ENCODE measurements at regions not wholly inside any gene's neighbourhood (a gene's known extent, or its start where the extent isn't known, plus 50 kb on each side); places are given as distances from the start of the nearest gene placed in this dataset.

DNA sequence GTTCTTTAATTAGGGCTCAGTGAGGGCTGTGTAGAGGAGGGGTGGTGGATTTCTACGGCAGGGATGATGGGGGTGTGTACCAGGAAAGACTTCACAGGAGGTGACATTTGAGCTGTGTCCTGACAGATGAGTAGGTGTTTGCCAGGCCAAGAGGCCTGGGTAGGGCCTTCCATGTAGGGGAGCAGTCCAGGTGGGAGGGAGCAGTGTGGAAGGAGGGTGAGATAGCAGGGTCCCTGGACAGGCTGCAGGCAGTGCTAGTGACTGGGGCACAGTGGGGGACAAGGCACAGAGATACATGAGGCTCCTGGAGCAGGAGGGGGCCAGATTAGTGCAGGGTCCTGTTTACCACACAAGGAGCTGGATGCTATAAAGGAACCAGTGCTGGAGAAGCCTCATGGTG, 147.9 kb upstream of the CADM1 start:
- Histone ChIP-seq H3K36me3 (ENCODE audit: control insufficient read depth, insufficient read depth, low read length) (no peaks in the 10 kb centered on the region), H3K4me1 (ENCODE audit: control insufficient read depth, extremely low read depth, insufficient read depth, low read length) (no peaks in the 10 kb centered on the region), H3K27me3 (ENCODE audit: control insufficient read depth, insufficient read depth, low read length) (no peaks in the 10 kb centered on the region), H3K4me3 (replicated peaks in 1 of 4; ENCODE audit: control extremely low read depth in 1 of 4, insufficient read depth in 1 of 4, low read depth in 3 of 4, low read length in 4 of 4) (no peak overlapping the region), H2AFZ (ENCODE audit: low read length) (no peak overlapping the region), H4K20me1 (ENCODE audit: control insufficient read depth, extremely low read depth, insufficient read depth, low read length) (no peaks in the 10 kb centered on the region), H3K79me2 (ENCODE audit: control insufficient read depth, insufficient read depth, low read length) (no peaks in the 10 kb centered on the region), H3K9ac (ENCODE audit: insufficient read depth, low read length) (no peak overlapping the region), H3K4me2 (ENCODE audit: extremely low read depth, insufficient read depth, low read length) (no peak overlapping the region), H3K9me3 (ENCODE audit: control insufficient read depth, insufficient read depth, low read depth, low read length) (no peaks in the 10 kb centered on the region), H3K27ac (ENCODE audit: insufficient read depth, low read length) (no peak overlapping the region)
- TF ChIP-seq, protein P1, sequence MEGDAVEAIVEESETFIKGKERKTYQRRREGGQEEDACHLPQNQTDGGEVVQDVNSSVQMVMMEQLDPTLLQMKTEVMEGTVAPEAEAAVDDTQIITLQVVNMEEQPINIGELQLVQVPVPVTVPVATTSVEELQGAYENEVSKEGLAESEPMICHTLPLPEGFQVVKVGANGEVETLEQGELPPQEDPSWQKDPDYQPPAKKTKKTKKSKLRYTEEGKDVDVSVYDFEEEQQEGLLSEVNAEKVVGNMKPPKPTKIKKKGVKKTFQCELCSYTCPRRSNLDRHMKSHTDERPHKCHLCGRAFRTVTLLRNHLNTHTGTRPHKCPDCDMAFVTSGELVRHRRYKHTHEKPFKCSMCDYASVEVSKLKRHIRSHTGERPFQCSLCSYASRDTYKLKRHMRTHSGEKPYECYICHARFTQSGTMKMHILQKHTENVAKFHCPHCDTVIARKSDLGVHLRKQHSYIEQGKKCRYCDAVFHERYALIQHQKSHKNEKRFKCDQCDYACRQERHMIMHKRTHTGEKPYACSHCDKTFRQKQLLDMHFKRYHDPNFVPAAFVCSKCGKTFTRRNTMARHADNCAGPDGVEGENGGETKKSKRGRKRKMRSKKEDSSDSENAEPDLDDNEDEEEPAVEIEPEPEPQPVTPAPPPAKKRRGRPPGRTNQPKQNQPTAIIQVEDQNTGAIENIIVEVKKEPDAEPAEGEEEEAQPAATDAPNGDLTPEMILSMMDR (conservative IDR thresholded peaks at IDR 0.05 in 1 of 2, IDR thresholded peaks at IDR 0.05 in 1 of 2; ENCODE audit: low read depth in 1 of 2, low read length in 2 of 2): no peak
- no peak for TF ChIP-seq EZH2 (IDR thresholded peaks at IDR 0.05; ENCODE audit: low read length, missing control alignments)
- DNase-seq (ENCODE audit: low read depth in 2 of 2): no peak

DNA sequence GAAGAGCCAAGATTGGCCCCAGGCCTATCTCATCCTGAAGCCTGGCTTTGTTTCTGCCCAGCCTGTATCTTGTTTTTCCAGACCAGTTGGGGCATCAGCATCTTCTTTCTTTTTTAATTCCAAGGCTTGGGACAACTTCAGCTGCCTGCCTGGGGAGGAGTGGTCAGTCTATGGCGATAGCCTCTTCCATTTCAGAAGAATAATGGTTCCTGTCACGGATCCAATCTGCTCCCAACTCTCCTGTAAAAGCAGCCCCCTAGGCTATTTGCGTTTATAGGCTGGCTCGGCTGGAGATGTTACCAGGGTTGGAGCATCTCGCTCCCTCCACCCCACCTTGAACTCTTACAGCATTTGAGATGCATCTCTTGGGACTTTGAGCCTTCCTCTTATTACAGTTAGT, 145.2 kb upstream of the CADM1 start:
- Histone ChIP-seq H4K20me1 (ENCODE audit: control insufficient read depth, extremely low read depth, insufficient read depth, low read length) (no peaks in the 10 kb centered on the region), H3K4me3 (replicated peaks in 1 of 4; ENCODE audit: control extremely low read depth in 1 of 4, insufficient read depth in 1 of 4, low read depth in 3 of 4, low read length in 4 of 4) (no peak overlapping the region), H3K9me3 (ENCODE audit: control insufficient read depth, insufficient read depth, low read depth, low read length) (no peaks in the 10 kb centered on the region), H3K4me2 (ENCODE audit: extremely low read depth, insufficient read depth, low read length) (no peak overlapping the region), H3K27me3 (ENCODE audit: control insufficient read depth, insufficient read depth, low read length) (peaks cover 7% of the 10 kb centered on the region), H3K9ac (ENCODE audit: insufficient read depth, low read length) (no peak overlapping the region), H3K4me1 (ENCODE audit: control insufficient read depth, extremely low read depth, insufficient read depth, low read length) (no peaks in the 10 kb centered on the region), H3K79me2 (ENCODE audit: control insufficient read depth, insufficient read depth, low read length) (no peaks in the 10 kb centered on the region), H3K27ac (ENCODE audit: insufficient read depth, low read length) (no peak overlapping the region), H2AFZ (ENCODE audit: low read length) (no peak overlapping the region), H3K36me3 (ENCODE audit: control insufficient read depth, insufficient read depth, low read length) (no peaks in the 10 kb centered on the region)
- DNase-seq (ENCODE audit: low read depth in 2 of 2): no peak
- TF ChIP-seq, protein P1 (conservative IDR thresholded peaks at IDR 0.05 in 1 of 2, IDR thresholded peaks at IDR 0.05 in 1 of 2; ENCODE audit: low read depth in 1 of 2, low read length in 2 of 2): no peak
- no peak for TF ChIP-seq EZH2 (IDR thresholded peaks at IDR 0.05; ENCODE audit: low read length, missing control alignments)

DNA sequence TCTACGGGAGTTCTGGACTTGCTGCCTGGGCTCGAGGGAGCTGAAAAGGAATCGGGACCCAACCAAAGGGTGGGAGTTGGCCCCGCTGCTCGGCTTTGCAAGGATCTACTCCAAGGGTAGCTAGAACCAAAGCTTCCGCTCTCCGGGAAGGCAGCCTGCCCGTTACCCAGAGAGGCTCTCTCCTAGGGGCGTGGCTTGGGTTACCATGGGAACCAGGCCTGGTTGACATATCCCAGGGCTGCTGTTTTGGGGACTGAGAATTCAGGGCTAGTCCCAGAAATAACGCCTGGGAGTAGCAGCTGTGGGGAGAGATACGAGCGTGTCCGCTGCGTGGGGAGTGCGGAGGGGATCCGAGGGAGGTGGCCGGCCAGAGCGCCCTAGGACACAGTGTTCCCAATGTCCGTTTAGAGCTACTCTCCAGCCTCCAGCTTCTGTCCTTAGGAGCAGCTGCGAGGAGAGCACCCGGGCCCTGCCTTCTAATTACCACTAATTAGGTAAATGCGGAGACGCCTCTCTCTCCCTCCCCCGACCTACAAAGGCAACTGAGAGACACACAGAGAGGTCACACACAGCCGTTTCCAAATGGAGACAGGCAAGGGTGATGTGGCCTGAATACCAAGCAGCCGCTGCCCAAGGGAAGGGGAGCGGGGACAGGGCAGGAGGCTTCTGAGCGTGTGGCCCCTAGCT, 141.6 kb upstream of the CADM1 start:
- Histone ChIP-seq H3K27ac (ENCODE audit: insufficient read depth, low read length) (no peak overlapping the region), H3K27me3 (ENCODE audit: control insufficient read depth, insufficient read depth, low read length) (peaks cover 25% of the 10 kb centered on the region), H3K9me3 (ENCODE audit: control insufficient read depth, insufficient read depth, low read depth, low read length) (no peaks in the 10 kb centered on the region), H3K4me1 (ENCODE audit: control insufficient read depth, extremely low read depth, insufficient read depth, low read length) (no peaks in the 10 kb centered on the region), H3K36me3 (ENCODE audit: control insufficient read depth, insufficient read depth, low read length) (no peaks in the 10 kb centered on the region), H4K20me1 (ENCODE audit: control insufficient read depth, extremely low read depth, insufficient read depth, low read length) (no peaks in the 10 kb centered on the region), H3K9ac (ENCODE audit: insufficient read depth, low read length) (no peak overlapping the region), H3K4me3 (replicated peaks in 1 of 4; ENCODE audit: control extremely low read depth in 1 of 4, insufficient read depth in 1 of 4, low read depth in 3 of 4, low read length in 4 of 4) (no peak overlapping the region), H3K79me2 (ENCODE audit: control insufficient read depth, insufficient read depth, low read length) (no peaks in the 10 kb centered on the region), H3K4me2 (ENCODE audit: extremely low read depth, insufficient read depth, low read length) (no peak overlapping the region), H2AFZ (ENCODE audit: low read length) (no peak overlapping the region)
- TF ChIP-seq, protein P1 (conservative IDR thresholded peaks at IDR 0.05 in 1 of 2, IDR thresholded peaks at IDR 0.05 in 1 of 2; ENCODE audit: low read depth in 1 of 2, low read length in 2 of 2): no peak
- no peak for TF ChIP-seq EZH2 (IDR thresholded peaks at IDR 0.05; ENCODE audit: low read length, missing control alignments)
- no peak for DNase-seq (ENCODE audit: low read depth in 2 of 2)
